Lower leg skin (tissue), 4 donors: ENCODE measurements at regions not wholly inside any gene's neighbourhood (a gene's known extent, or its start where the extent isn't known, plus 50 kb on each side); places are given as distances from the start of the nearest gene placed in this dataset.
"Not testable (repeated sequence)": the region's sequence is repeated elsewhere in the genome, so short reads cannot be mapped to it uniquely, and the experiment has no call there.

Experiments used
- DNase-seq, 2 donors: peaks; one replicate each; pipeline ENCODE4 v3.0.0-alpha.2; 2019; ENCODE audit warnings: low spot score in 2 of 2
- H3K4me3 ChIP-seq: fragments of 200-600 bp; sonication (generic); 2 replicates; pipeline ENCODE4 v1.5.1; 2017; ENCODE audit warnings: mild to moderate bottlenecking, low read depth; ENCODE audit not compliant: poor library complexity, severe bottlenecking
- CTCF ChIP-seq, 3 donors: fragments of 450-650 bp; IDR thresholded peaks; one replicate each; pipeline ENCODE4 v1.5.1; 2016; ENCODE audit warnings: antibody characterized with exemption in 3 of 3, mild to moderate bottlenecking in 3 of 3, moderate library complexity in 2 of 3
- POLR2A ChIP-seq, 2 donors: fragments of 450-650 bp; IDR thresholded peaks; one replicate each; pipeline ENCODE4 v1.6.1; 2016 to 2017; ENCODE audit warnings: antibody characterized with exemption in 2 of 2, mild to moderate bottlenecking in 1 of 2, moderate library complexity in 1 of 2
- WGBS, 2 donors: methylation state at CpG; one replicate each; pipeline ENCODE4 v1.1.5; 2018; 5-methylcytosine and 5-hydroxymethylcytosine counted together
- intact Hi-C: fragments of 100-400 bp; cut with DNase I; formaldehyde crosslinking; loops from one replicate; pipeline ENCODE4 v1.15.0; 2023; ENCODE audit warnings: low total_unique reads

- intact Hi-C loops = no loop called here
- TF ChIP-seq POLR2A (IDR thresholded peaks at IDR 0.05) = no peak
- TF ChIP-seq CTCF (IDR thresholded peaks at IDR 0.05) = no peak
- peak in 1 of 2 donors; percentile 85 for DNase-seq
- whole genome bisulfite sequencing, 2 donors = 22 to 30% methylated on average over 4 of the region's 5 CpGs
- no peak overlapping the region for H3K4me3 ChIP-seq
Measured at GRCh38 chr5:115423541-115423940, 121.0 kb downstream of the FEM1C start.

- intact Hi-C loops = no loop called here
- TF ChIP-seq CTCF (IDR thresholded peaks at IDR 0.05) = no peak
- no peak for TF ChIP-seq POLR2A (IDR thresholded peaks at IDR 0.05)
- no peak overlapping the region for H3K4me3 ChIP-seq
- DNase-seq = no peak
- WGBS, 2 donors = 86 to 90% methylated on average over 1 of the region's 1 CpG
Measured at GRCh38 chr5:115423051-115423450, 121.5 kb downstream of the FEM1C start.

GRCh38 chr5:115420812-115421211 is 123.8 kb downstream of the FEM1C start:
- DNase-seq, H3K4me3 ChIP-seq, intact Hi-C loops: not testable (repeated sequence)
- WGBS, 2 donors = no CpG with 5 or more reads among the region's 3 CpGs

GRCh38 chr5:115419846-115420585 is 123.6 kb upstream of the CCDC112 start:
- TF ChIP-seq POLR2A (IDR thresholded peaks at IDR 0.05) (no peak), CTCF (IDR thresholded peaks at IDR 0.05) (no peak)
- H3K4me3 ChIP-seq = no peak overlapping the region
- intact Hi-C loops = no loop called here
- WGBS, 2 donors = 57 to 68% methylated on average over 1 of the region's 1 CpG
- DNase-seq = no peak

GRCh38 chr5:115418788-115419187 is 122.3 kb upstream of the CCDC112 start:
- intact Hi-C loops = no loop called here
- H3K4me3 ChIP-seq = no peak overlapping the region
- 67 to 83% methylated on average over 5 of the region's 5 CpGs for WGBS, 2 donors

GRCh38 chr5:115417076-115417475 is 120.6 kb upstream of the CCDC112 start:
- no peak for DNase-seq
- no peak overlapping the region for H3K4me3 ChIP-seq
- WGBS, 2 donors = 85 to 89% methylated on average over 3 of the region's 3 CpGs
- intact Hi-C loops = no loop called here
- TF ChIP-seq POLR2A (IDR thresholded peaks at IDR 0.05) (no peak), CTCF (IDR thresholded peaks at IDR 0.05) (no peak)

More at GRCh38 chr5:115418788-115419187, 122.3 kb upstream of the CCDC112 start:
- no peak for DNase-seq
- no peak for TF ChIP-seq CTCF (IDR thresholded peaks at IDR 0.05)
